ENCODE measurements at regions not wholly inside any gene's neighbourhood (a gene's known extent, or its start where the extent isn't known, plus 50 kb on each side); places are given as distances from the start of the nearest gene placed in this dataset.

GRCh38 chrX:85516131-85516530, 136.7 kb upstream of the POF1B start:
- H3K27me3 ChIP-seq (ENCODE audit: insufficient read depth): no peaks in the 10 kb centered on the region
- H3F3A ChIP-seq (replicated peaks; ENCODE audit: insufficient read depth): no peaks in the 10 kb centered on the region
- CTCF ChIA-PET: interaction anchor here (1.5 kb wide), 1 partner anchor 28 kb away, joined by 4 read pairs; no protein-coding TSS in a partner anchor
- H3K36me3 ChIP-seq (replicated peaks in 1 of 2; ENCODE audit: control insufficient read depth in 1 of 2, insufficient read depth in 2 of 2, low read length in 1 of 2): no peaks in the 10 kb centered on the region
- no peaks in the 10 kb centered on the region for H4K20me1 ChIP-seq (ENCODE audit: insufficient read depth)
- H3K79me2 ChIP-seq (ENCODE audit: insufficient read depth): no peaks in the 10 kb centered on the region
- POLR2A ChIA-PET: no interaction called here
- WGBS (ENCODE audit: low lambda C conversion rate): 0% methylated on average over 3 of the region's 3 CpGs
- no peak overlapping the region for H3K4me2 ChIP-seq
- no peak overlapping the region for H3K27ac ChIP-seq (ENCODE audit: low read depth in 2 of 2, low read length in 1 of 2)
- no peaks in the 10 kb centered on the region for H3K9me2 ChIP-seq
- H3K9me3 ChIP-seq: no peaks in the 10 kb centered on the region
- TF ChIP-seq GATA2 (CRISPR knock-in tag; IDR thresholded peaks at IDR 0.05): no peak
- no peak for TF ChIP-seq CTCF (IDR thresholded peaks at IDR 0.05)
- no peak for TF ChIP-seq CHD2 (IDR thresholded peaks at IDR 0.05; ENCODE audit: low read length, partially characterized antibody)
- no peak for TF ChIP-seq EZH2phosphoT487 (IDR thresholded peaks at IDR 0.05; ENCODE audit: borderline replicate concordance, low read depth)
- no peak for TF ChIP-seq SMC3 (IDR thresholded peaks at IDR 0.05; ENCODE audit: low read depth, low read length)
- no peak for TF ChIP-seq TCF12 (IDR thresholded peaks at IDR 0.05)
- TF ChIP-seq ELF1 (IDR thresholded peaks at IDR 0.05): no peak
- TF ChIP-seq TAF1 (IDR thresholded peaks at IDR 0.05; ENCODE audit: borderline replicate concordance, low read depth, low read length): no peak
- no peak for TF ChIP-seq USF2 (IDR thresholded peaks at IDR 0.05; ENCODE audit: borderline replicate concordance, low read depth, low read length)
- H2AFZ ChIP-seq (ENCODE audit: low read depth): no peak overlapping the region
- no peaks in the 10 kb centered on the region for H3K4me1 ChIP-seq (ENCODE audit: control insufficient read depth in 1 of 2, insufficient read depth in 2 of 2, low read depth in 1 of 2, low read length in 1 of 2)
- no peak for DNase-seq
- H3K9ac ChIP-seq: no peak overlapping the region
- H3K4me3 ChIP-seq (ENCODE audit: low read depth in 2 of 2, low read length in 1 of 2): no peak overlapping the region

GRCh38 chrX:85506871-85507270, 127.4 kb upstream of the POF1B start:
- 0% methylated on average over 2 of the region's 2 CpGs for WGBS (ENCODE audit: low lambda C conversion rate)
- H3K9me2 ChIP-seq: no peaks in the 10 kb centered on the region
- H3K4me3 ChIP-seq (ENCODE audit: low read depth in 2 of 2, low read length in 1 of 2): no peak overlapping the region
- H3K79me2 ChIP-seq (ENCODE audit: insufficient read depth): no peaks in the 10 kb centered on the region
- POLR2A ChIA-PET: no interaction called here
- no peak overlapping the region for H3K4me2 ChIP-seq
- H2AFZ ChIP-seq (ENCODE audit: low read depth): no peak overlapping the region
- CTCF ChIA-PET: interaction anchor here (1.0 kb wide), 1 partner anchor 21 kb away, joined by 3 read pairs; no protein-coding TSS in a partner anchor
- H3K36me3 ChIP-seq (replicated peaks in 1 of 2; ENCODE audit: control insufficient read depth in 1 of 2, insufficient read depth in 2 of 2, low read length in 1 of 2): no peaks in the 10 kb centered on the region
- H3K4me1 ChIP-seq (ENCODE audit: control insufficient read depth in 1 of 2, insufficient read depth in 2 of 2, low read depth in 1 of 2, low read length in 1 of 2): no peaks in the 10 kb centered on the region
- no peak overlapping the region for H3K27ac ChIP-seq (ENCODE audit: low read depth in 2 of 2, low read length in 1 of 2)
- H4K20me1 ChIP-seq (ENCODE audit: insufficient read depth): no peaks in the 10 kb centered on the region
- H3K27me3 ChIP-seq (ENCODE audit: insufficient read depth): no peaks in the 10 kb centered on the region
- DNase-seq: no peak
- no peaks in the 10 kb centered on the region for H3F3A ChIP-seq (replicated peaks; ENCODE audit: insufficient read depth)
- H3K9ac ChIP-seq: no peak overlapping the region
- no peaks in the 10 kb centered on the region for H3K9me3 ChIP-seq
- no peak for TF ChIP-seq TCF12 (IDR thresholded peaks at IDR 0.05)
- TF ChIP-seq ZBTB33 (IDR thresholded peaks at IDR 0.05; ENCODE audit: borderline replicate concordance, low read depth): no peak
- no peak for TF ChIP-seq RFX5 (IDR thresholded peaks at IDR 0.05; ENCODE audit: low read length)
- TF ChIP-seq JUND (IDR thresholded peaks at IDR 0.05): no peak
- no peak for TF ChIP-seq POLR2AphosphoS5 (IDR thresholded peaks at IDR 0.05; ENCODE audit: low read depth, low read length)
- no peak for TF ChIP-seq RAD21 (IDR thresholded peaks at IDR 0.05; ENCODE audit: low read length)
- TF ChIP-seq USF2 (IDR thresholded peaks at IDR 0.05; ENCODE audit: borderline replicate concordance, low read depth, low read length): no peak
- no peak for TF ChIP-seq TAF1 (IDR thresholded peaks at IDR 0.05; ENCODE audit: borderline replicate concordance, low read depth, low read length)
- TF ChIP-seq RXRA (IDR thresholded peaks at IDR 0.05; ENCODE audit: borderline replicate concordance, low read depth): no peak
- TF ChIP-seq CTCF (IDR thresholded peaks at IDR 0.05): no peak
- no peak for TF ChIP-seq MAX (IDR thresholded peaks at IDR 0.05; ENCODE audit: low read depth)
